Astrocyte of the spinal cord (primary cell): ENCODE measurements at regions not wholly inside any gene's neighbourhood (a gene's known extent, or its start where the extent isn't known, plus 50 kb on each side); places are given as distances from the start of the nearest gene placed in this dataset.
A peak's percentile ranks its signal among the peaks of the same experiment; 100 is the strongest.

Experiments used
- DNase-seq: peaks from one replicate; pipeline ENCODE4 v3.0.0; 2011; ENCODE audit warnings: low read depth, low spot score
- H3K4me3 ChIP-seq: 2 replicates; pipeline ENCODE4 v1.5.1; 2011; ENCODE audit warnings: low read depth, mild to moderate bottlenecking, low read length, moderate library complexity
- CTCF ChIP-seq: IDR thresholded peaks from 2 replicates; pipeline ENCODE4 v1.5.1; 2012; ENCODE audit warnings: low read depth, mild to moderate bottlenecking, low read length, inconsistent platforms
- in situ Hi-C: cut with HindIII; loops from 2 replicates; pipeline ENCODE4 v1.10.0; 2017; ENCODE audit warnings: low sequenced_read_pairs

- in situ Hi-C loops, result no loop called here
- no peak for TF ChIP-seq CTCF
- DNase-seq, result no peak
- H3K4me3 ChIP-seq, result no peak overlapping the region
These were observed 468.0 kb upstream of the FZD8 start for GRCh38 chr10:36110097-36110496.

GRCh38 chr10:36109399-36110023, 467.4 kb upstream of the FZD8 start:
- TF ChIP-seq CTCF, result no peak
- no peak for DNase-seq
- in situ Hi-C loops, result no loop called here
- no peak overlapping the region for H3K4me3 ChIP-seq

- TF ChIP-seq CTCF, result no peak
- in situ Hi-C loops, result no loop called here
- DNase-seq, result no peak
- no peak overlapping the region for H3K4me3 ChIP-seq
These were observed 455.6 kb upstream of the FZD8 start for GRCh38 chr10:36097696-36098095.

- no peak for TF ChIP-seq CTCF
- in situ Hi-C loops, result no loop called here
- DNase-seq, result peak; percentile 9
- no peak overlapping the region for H3K4me3 ChIP-seq
These were observed 454.5 kb upstream of the FZD8 start for GRCh38 chr10:36096576-36096975.

GRCh38 chr10:36094096-36094495, 452.0 kb upstream of the FZD8 start:
- no peak for DNase-seq
- no peak overlapping the region for H3K4me3 ChIP-seq
- no peak for TF ChIP-seq CTCF
- in situ Hi-C loops, result no loop called here

GRCh38 chr10:36092116-36092515, 450.0 kb upstream of the FZD8 start:
- no peak for DNase-seq
- in situ Hi-C loops, result no loop called here

More at GRCh38 chr10:36092116-36092515, 450.0 kb upstream of the FZD8 start:
- no peak overlapping the region for H3K4me3 ChIP-seq
- no peak for TF ChIP-seq CTCF
